ENCODE measurements at regions not wholly inside any gene's neighbourhood (a gene's known extent, or its start where the extent isn't known, plus 50 kb on each side); places are given as distances from the start of the nearest gene placed in this dataset.
A peak's percentile ranks its signal among the peaks of the same experiment; 100 is the strongest.

- DNase-seq (ENCODE audit: low read depth), result no peak
These were observed 55.6 kb downstream of the ZNF281 start for GRCh38 chr1:200354243-200354642.

DNA sequence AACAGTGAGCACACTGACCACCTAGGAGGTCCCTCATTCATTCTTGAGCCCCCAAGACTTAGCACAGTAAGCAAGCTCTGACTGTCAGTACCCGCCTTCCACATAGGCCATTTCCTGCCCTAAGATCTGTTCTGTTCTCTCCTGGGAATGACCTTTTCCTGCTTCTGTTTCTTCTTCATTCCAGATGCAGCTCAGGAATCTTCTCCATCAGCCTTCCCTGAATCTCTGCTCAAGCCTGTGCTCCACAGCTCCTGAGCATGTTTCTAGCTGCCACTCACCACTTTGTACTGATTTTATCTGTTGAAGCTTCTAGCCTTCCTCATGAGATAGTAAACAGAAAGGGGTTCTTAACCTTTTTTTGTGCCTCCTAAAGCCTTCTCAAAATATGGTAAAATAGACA is 56.6 kb downstream of the ZNF281 start:
- peak; percentile 77 for DNase-seq (ENCODE audit: low read depth)

DNA sequence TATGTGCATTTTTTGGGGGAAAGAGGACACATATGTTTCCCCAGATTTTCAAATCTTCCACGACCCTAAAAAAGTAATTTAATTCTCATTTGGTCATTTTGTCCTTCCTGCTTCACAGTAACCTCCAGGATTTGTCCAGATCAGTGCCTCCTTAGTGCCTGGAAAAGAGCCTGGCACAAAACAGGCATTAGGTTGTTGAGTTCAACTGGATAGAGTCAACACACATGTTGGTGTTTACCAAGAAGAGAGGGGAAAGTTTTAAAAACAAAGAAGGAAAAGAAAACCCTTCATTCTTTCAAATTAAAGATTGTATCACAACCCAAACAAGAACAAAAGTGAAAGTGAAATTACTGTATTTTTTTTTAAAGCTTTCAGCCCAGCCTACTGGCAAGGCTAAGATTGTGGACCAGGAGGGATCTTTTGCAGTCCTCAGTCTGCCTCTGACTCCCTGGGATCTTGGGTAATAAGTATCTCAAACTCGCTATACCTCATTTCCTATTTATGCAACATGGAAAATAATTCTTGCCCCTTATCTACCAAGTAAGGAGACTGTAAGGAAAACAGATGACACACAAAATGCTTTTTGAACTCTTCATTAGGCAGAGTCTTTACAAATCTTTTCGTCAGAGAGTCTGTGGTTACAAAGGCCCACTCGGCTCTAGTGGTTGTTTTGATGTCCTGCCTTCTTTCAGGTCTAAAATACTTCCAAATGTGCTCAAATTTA is 57.8 kb downstream of the ZNF281 start:
- peak; percentile 98 for DNase-seq (ENCODE audit: low read depth)

DNA sequence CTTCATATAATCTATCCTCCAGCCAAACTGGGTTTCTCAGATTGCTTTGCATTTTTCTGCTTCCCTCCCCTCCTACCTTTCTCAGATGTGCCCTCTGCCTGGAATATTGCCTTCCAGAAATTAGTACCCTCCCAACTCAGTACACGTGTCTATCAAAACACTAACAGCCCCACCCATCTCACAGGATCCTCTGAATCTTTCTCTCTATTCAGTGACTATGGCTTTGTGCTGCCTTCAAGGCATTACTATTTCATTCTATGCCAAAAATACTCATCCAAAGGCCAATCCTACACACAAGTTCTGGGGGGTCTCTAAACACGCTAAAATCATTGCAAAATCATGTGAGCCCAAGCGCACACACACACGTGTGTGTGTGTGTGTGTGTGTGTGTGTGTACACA is 58.4 kb downstream of the ZNF281 start:
- DNase-seq (ENCODE audit: low read depth), result no peak

- DNase-seq (ENCODE audit: low read depth), result peak; percentile 91
These were observed 63.1 kb downstream of the ZNF281 start for GRCh38 chr1:200346700-200347099.

GRCh38 chr1:200345520-200345919 is 64.3 kb downstream of the ZNF281 start:
- peak; percentile 64 for DNase-seq (ENCODE audit: low read depth)

DNA sequence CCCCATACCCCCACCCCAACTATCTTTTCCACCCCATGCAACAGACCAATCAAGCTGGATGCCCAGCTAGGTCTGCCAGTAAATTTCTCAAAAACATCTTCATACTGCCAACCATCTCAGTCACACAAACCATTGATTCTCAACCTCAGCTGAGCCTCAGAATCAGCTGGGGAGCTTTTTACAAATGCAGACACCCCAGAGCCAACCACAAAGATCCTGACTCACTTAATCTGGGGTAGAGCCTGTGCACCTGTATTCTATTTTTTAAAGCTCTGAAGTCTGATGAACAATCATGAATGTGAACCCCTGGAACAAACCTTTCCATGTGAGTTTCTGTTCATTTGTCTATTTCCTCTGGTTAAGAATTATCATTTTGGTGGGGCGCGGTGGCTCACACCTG is 66.0 kb downstream of the ZNF281 start:
- DNase-seq (ENCODE audit: low read depth), result no peak

GRCh38 chr1:200342511-200343311 is 67.1 kb downstream of the ZNF281 start:
- peak; percentile 75 for DNase-seq (ENCODE audit: low read depth)

GRCh38 chr1:200338451-200338850 is 71.4 kb downstream of the ZNF281 start:
- no peak for DNase-seq (ENCODE audit: low read depth)

DNA sequence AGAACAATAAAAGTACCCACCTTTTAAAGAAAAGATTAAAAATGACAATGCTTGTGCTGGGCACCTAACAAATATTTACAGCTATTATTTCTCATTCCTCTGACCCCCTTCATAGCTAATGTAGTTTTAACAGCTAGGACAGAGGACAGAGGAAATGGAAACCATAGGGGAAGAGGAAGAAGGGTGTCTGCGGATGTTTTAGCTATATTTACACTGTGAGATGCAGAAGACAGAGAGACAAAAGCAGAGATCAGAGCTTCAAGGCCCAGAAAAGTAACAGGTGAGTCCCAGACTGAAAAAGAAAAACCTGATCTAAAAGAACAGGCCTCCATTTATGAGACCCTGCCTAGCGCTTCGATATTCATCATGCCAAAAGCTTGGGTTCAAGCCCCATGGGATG is 72.0 kb downstream of the ZNF281 start:
- DNase-seq (ENCODE audit: low read depth), result no peak

DNA sequence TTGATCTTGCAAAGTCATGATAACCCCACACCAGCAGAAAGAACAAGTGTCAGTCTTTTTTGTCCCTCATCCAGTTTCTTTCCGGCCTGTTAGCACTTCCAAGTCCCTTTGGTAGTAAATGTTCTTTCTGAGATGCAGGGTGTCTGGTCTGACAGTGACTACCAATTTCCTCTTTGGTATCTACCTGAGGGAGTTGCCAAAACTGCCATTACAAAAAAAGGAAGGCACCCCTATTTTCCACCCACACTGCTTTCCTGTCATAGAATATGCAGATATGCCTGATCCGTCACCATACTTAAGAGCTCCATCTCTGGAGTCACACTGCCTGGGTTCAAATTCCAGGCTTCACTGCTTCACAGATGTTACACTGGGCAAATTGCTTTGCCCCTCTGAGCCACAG is 72.4 kb downstream of the ZNF281 start:
- DNase-seq (ENCODE audit: low read depth), result no peak

DNA sequence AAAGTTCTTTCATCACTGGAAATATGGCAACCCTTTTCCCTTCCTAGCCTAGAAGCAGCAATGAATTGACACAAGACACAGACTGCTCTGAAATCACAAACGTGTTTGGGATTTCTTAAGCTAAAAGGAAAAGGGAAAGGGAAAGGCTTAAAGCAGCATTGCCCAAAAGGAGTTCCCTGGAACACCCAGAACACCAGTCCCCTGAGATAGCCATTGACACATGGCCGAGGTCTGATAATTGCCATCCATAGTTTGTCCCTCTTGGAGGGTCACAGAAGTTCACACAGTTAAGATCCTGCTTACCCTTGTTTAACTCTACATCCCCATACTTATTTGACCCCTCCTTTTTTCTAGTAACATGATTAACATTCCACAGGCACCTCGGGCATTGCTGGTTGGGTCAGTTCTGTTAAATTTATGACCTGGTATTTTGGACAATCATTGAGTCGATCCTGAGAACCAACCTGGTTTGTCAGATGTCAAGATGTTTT is 72.9 kb downstream of the ZNF281 start:
- DNase-seq (ENCODE audit: low read depth), result peak; percentile 56

DNA sequence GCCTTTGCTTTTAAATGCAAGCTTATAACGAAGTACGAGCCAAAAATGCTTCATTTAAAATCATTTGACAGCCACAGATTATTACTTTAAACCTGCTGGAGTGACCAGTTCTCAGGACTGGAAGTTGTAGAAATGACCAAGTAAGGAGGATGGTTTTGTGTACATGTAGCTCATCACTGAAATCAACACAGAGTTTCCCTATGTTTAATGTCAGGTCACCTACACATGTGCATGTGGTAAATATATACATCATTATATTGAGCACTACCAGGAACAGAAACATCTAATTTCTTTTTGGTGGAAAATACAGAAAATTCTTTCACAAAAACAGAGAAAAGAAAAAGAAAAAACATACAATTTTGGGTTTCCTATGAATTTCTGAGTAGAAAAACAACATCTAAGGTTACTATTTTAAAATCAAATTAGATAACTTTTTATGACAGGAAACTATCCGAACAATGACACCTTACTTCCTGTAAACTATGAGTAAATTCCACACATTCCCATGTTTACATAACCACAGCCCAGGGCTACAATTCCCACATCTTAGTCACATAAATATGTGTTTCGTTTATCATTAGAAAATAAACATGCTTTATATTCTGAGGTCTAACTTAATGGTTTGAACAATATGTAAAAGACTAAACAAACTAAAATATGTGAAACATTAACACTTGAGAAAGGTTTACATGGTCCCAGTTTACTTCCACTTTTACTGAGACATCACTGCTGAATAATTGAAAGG is 73.6 kb downstream of the ZNF281 start:
- DNase-seq (ENCODE audit: low read depth), result peak; percentile 88

GRCh38 chr1:200334661-200335256 is 75.1 kb downstream of the ZNF281 start:
- DNase-seq (ENCODE audit: low read depth), result no peak

DNA sequence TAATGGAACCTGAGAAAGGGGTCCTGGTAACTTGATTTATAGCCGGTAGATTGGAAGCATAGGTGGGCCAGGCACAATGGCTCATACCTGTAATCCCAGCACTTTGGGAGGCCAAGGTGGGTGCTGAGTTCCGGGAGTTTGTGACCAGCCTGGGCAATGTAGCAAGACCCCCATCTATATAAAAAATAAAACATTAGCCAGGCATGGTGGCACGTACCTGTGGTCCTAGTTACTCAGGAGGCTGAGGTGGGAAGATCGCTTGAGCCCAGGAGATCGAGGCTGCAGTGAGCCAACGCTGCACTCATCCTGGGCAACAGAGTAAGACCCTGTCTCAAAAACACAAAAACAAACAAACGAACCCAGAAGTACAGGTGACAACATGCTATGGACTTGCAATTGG is 76.5 kb downstream of the ZNF281 start:
- no peak for DNase-seq (ENCODE audit: low read depth)

- peak; percentile 51 for DNase-seq (ENCODE audit: low read depth)
These were observed 77.1 kb downstream of the ZNF281 start for GRCh38 chr1:200332716-200333115.

DNA sequence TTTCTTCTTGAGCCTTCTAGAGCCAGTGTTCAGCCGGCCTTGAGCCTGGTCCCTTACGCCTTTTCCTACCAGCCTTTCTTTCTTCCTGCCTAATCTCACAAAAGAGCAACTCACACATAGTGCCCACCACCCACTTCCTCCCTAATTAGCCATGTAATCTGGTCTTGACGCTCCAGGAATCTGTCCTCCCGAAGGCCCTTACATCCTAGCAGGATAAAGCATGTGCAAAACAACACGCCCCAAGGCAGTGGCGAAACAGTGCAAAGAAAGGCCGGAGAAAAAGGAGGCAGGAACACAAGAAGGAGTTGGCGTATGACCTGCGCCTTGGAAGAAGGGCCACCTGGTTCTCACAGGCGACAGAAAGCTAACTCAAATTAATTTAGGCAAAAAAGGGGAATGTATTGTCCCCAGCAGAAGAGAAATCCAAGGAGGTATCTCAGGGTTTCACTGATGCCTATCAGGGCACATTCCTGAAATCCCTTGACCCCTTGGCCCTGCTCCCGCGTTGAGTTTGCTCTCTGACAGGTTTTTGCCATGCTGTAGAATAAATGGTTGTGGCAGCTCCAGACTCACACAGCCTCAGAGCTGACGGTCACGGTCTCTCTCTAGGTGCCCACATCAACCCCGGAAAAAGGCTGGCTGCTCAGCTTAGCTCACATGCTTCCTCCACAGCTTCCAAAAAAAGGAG is 79.0 kb downstream of the ZNF281 start:
- no peak for DNase-seq (ENCODE audit: low read depth)

- DNase-seq (ENCODE audit: low read depth), result no peak
These were observed 80.5 kb downstream of the ZNF281 start for GRCh38 chr1:200329208-200329882.

GRCh38 chr1:200328379-200328778 is 81.5 kb downstream of the ZNF281 start:
- peak; percentile 68 for DNase-seq (ENCODE audit: low read depth)

- DNase-seq (ENCODE audit: low read depth), result peak; percentile 64
These were observed 85.9 kb downstream of the ZNF281 start for GRCh38 chr1:200323856-200324400.

DNA sequence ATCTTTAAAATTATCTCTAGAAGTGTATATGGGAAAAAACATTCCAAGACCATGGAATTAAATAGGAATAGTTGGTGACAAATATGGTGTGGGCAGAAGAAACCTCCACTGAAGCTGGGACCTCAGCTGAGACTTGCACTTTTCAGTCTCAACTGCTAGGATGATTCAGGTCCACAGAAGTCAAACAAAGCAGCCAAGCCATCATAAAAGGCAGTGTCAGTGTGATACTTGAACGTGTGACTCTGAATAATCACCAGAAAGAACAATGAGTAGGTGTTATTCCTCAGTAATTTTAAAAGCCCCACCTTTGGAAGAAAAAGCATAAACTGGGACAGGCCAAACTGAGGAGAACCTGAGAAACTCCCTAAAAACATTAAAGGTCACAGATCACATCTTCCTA is 90.7 kb downstream of the ZNF281 start:
- DNase-seq (ENCODE audit: low read depth), result peak; percentile 22
